BE2C (cell line): ENCODE measurements at regions not wholly inside any gene's neighbourhood (a gene's known extent, or its start where the extent isn't known, plus 50 kb on each side); places are given as distances from the start of the nearest gene placed in this dataset.

Experiments used
- DNase-seq: peaks from one replicate; pipeline ENCODE4 v3.0.0-alpha.2; 2020
- H3K27me3 ChIP-seq: fragments of 250-450 bp; sonication (Bioruptor Pico); 2 replicates; pipeline ENCODE4 v1.5.1; 2020; ENCODE audit warnings: mild to moderate bottlenecking
- H3K36me3 ChIP-seq: fragments of 250-450 bp; sonication (Bioruptor Pico); 2 replicates; pipeline ENCODE4 v1.5.1; 2020; ENCODE audit warnings: mild to moderate bottlenecking
- H3K4me1 ChIP-seq: fragments of 250-450 bp; sonication (Bioruptor Pico); 2 replicates; pipeline ENCODE4 v1.5.1; 2020
- H3K4me3 ChIP-seq: 2 replicates; pipeline ENCODE4 v1.5.1; 2011; ENCODE audit warnings: low read depth, low read length
- H3K9me3 ChIP-seq: fragments of 250-450 bp; sonication (Bioruptor Pico); 2 replicates; pipeline ENCODE4 v1.5.1; 2020
- CTCF ChIP-seq: IDR thresholded peaks from 2 replicates; pipeline ENCODE4 v1.5.1; 2012; ENCODE audit warnings: mild to moderate bottlenecking, low read depth, low read length

GRCh38 chr16:86414991-86415740 lies 95.2 kb upstream of the FOXF1 start:
- TF ChIP-seq CTCF, result no peak
- DNase-seq, result no peak
- Histone ChIP-seq H3K4me3 (no peak overlapping the region), H3K27me3 (no peaks in the 10 kb centered on the region), H3K36me3 (no peaks in the 10 kb centered on the region), H3K9me3 (no peaks in the 10 kb centered on the region), H3K4me1 (no peaks in the 10 kb centered on the region)

- TF ChIP-seq CTCF, result no peak
- no peaks in the 10 kb centered on the region for H3K27me3 ChIP-seq
- no peak for DNase-seq
Observed at GRCh38 chr16:86418981-86419380, 91.3 kb upstream of the FOXF1 start.

GRCh38 chr16:86419518-86419917 lies 90.8 kb upstream of the FOXF1 start:
- Histone ChIP-seq H3K27me3 (no peaks in the 10 kb centered on the region), H3K36me3 (no peaks in the 10 kb centered on the region), H3K4me1 (no peaks in the 10 kb centered on the region), H3K4me3 (no peak overlapping the region), H3K9me3 (0 out of 2 replicates have a peak, but pooled peaks cover 3% of the 10 kb centered on the region)
- TF ChIP-seq CTCF, result no peak
- DNase-seq, result no peak

More at GRCh38 chr16:86418981-86419380, 91.3 kb upstream of the FOXF1 start:
- Histone ChIP-seq H3K9me3 (0 out of 2 replicates have a peak, but pooled peaks cover 3% of the 10 kb centered on the region), H3K4me3 (no peak overlapping the region), H3K4me1 (no peaks in the 10 kb centered on the region), H3K36me3 (no peaks in the 10 kb centered on the region)

GRCh38 chr16:86421995-86422394 lies 88.3 kb upstream of the FOXF1 start:
- 0 out of 2 replicates have a peak, but pooled peaks cover 3% of the 10 kb centered on the region for H3K9me3 ChIP-seq
- H3K4me3 ChIP-seq, result no peak overlapping the region
- H3K36me3 ChIP-seq, result no peaks in the 10 kb centered on the region
- no peaks in the 10 kb centered on the region for H3K27me3 ChIP-seq
- TF ChIP-seq CTCF, result no peak
- DNase-seq, result no peak
- H3K4me1 ChIP-seq, result no peaks in the 10 kb centered on the region

GRCh38 chr16:86424398-86424797 lies 85.9 kb upstream of the FOXF1 start:
- H3K4me3 ChIP-seq, result no peak overlapping the region
- 0 out of 2 replicates have a peak, but pooled peaks cover 3% of the 10 kb centered on the region for H3K9me3 ChIP-seq
- H3K27me3 ChIP-seq, result no peaks in the 10 kb centered on the region
- no peaks in the 10 kb centered on the region for H3K4me1 ChIP-seq
- no peak for TF ChIP-seq CTCF
- no peaks in the 10 kb centered on the region for H3K36me3 ChIP-seq
- no peak for DNase-seq

GRCh38 chr16:86424985-86425384 lies 85.3 kb upstream of the FOXF1 start:
- TF ChIP-seq CTCF, result no peak

More at GRCh38 chr16:86424985-86425384, 85.3 kb upstream of the FOXF1 start:
- Histone ChIP-seq H3K36me3 (no peaks in the 10 kb centered on the region), H3K4me3 (no peak overlapping the region), H3K9me3 (0 out of 2 replicates have a peak, but pooled peaks cover 3% of the 10 kb centered on the region), H3K27me3 (no peaks in the 10 kb centered on the region), H3K4me1 (no peaks in the 10 kb centered on the region)
- no peak for DNase-seq
